ENCODE measurements at regions not wholly inside any gene's neighbourhood (a gene's known extent, or its start where the extent isn't known, plus 50 kb on each side); places are given as distances from the start of the nearest gene placed in this dataset.

- H3K36me3 ChIP-seq (ENCODE audit: control insufficient read depth, insufficient read depth, low read length), result no peaks in the 10 kb centered on the region
- ATAC-seq (no peak), DNase-seq (ENCODE audit: low read depth, low spot score) (no peak)
- no TSS peak for BruUV-seq (replicated peaks)
- no peaks in the 10 kb centered on the region for H3K27me3 ChIP-seq (ENCODE audit: control insufficient read depth, insufficient read depth, low read length)
- intact Hi-C loops (cut with micrococcal nuclease; ENCODE audit: unreplicated experiment) (no loop called here), in situ Hi-C loops (cut with HindIII; ENCODE audit: low pct_unique_long_range_greater_than_20kb, low sequenced_read_pairs) (no loop called here)
- no peaks in the 10 kb centered on the region for H3K4me1 ChIP-seq (ENCODE audit: control insufficient read depth, insufficient read depth, low read length)
- no peak overlapping the region for H3K4me3 ChIP-seq (ENCODE audit: low read depth in 2 of 2, low read length in 2 of 2)
- no peak overlapping the region for H3K27ac ChIP-seq (ENCODE audit: low read length)
- no peaks in the 10 kb centered on the region for H3K9me3 ChIP-seq (ENCODE audit: control insufficient read depth, insufficient read depth, low read depth, low read length)
- CTCF ChIA-PET, result no interaction called here
- POLR2A ChIA-PET, result no interaction called here
- TF ChIP-seq, protein P1, sequence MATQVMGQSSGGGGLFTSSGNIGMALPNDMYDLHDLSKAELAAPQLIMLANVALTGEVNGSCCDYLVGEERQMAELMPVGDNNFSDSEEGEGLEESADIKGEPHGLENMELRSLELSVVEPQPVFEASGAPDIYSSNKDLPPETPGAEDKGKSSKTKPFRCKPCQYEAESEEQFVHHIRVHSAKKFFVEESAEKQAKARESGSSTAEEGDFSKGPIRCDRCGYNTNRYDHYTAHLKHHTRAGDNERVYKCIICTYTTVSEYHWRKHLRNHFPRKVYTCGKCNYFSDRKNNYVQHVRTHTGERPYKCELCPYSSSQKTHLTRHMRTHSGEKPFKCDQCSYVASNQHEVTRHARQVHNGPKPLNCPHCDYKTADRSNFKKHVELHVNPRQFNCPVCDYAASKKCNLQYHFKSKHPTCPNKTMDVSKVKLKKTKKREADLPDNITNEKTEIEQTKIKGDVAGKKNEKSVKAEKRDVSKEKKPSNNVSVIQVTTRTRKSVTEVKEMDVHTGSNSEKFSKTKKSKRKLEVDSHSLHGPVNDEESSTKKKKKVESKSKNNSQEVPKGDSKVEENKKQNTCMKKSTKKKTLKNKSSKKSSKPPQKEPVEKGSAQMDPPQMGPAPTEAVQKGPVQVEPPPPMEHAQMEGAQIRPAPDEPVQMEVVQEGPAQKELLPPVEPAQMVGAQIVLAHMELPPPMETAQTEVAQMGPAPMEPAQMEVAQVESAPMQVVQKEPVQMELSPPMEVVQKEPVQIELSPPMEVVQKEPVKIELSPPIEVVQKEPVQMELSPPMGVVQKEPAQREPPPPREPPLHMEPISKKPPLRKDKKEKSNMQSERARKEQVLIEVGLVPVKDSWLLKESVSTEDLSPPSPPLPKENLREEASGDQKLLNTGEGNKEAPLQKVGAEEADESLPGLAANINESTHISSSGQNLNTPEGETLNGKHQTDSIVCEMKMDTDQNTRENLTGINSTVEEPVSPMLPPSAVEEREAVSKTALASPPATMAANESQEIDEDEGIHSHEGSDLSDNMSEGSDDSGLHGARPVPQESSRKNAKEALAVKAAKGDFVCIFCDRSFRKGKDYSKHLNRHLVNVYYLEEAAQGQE (IDR thresholded peaks at IDR 0.05; ENCODE audit: insufficient read depth in 1 of 2, low read depth in 2 of 2, low read length in 1 of 2), result no peak
- TF ChIP-seq SIN3A (IDR thresholded peaks at IDR 0.05; ENCODE audit: borderline replicate concordance, insufficient read depth, low read depth, low read length), result no peak
- TF ChIP-seq, protein P2, sequence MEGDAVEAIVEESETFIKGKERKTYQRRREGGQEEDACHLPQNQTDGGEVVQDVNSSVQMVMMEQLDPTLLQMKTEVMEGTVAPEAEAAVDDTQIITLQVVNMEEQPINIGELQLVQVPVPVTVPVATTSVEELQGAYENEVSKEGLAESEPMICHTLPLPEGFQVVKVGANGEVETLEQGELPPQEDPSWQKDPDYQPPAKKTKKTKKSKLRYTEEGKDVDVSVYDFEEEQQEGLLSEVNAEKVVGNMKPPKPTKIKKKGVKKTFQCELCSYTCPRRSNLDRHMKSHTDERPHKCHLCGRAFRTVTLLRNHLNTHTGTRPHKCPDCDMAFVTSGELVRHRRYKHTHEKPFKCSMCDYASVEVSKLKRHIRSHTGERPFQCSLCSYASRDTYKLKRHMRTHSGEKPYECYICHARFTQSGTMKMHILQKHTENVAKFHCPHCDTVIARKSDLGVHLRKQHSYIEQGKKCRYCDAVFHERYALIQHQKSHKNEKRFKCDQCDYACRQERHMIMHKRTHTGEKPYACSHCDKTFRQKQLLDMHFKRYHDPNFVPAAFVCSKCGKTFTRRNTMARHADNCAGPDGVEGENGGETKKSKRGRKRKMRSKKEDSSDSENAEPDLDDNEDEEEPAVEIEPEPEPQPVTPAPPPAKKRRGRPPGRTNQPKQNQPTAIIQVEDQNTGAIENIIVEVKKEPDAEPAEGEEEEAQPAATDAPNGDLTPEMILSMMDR (IDR thresholded peaks at IDR 0.05), result no peak
- no peak for TF ChIP-seq POLR2AphosphoS5 (IDR thresholded peaks at IDR 0.05; ENCODE audit: low read depth, low read length)
- TF ChIP-seq TCF7L2 (IDR thresholded peaks at IDR 0.05; ENCODE audit: low read depth, low read length), result no peak
Measured at GRCh38 chr14:83594874-83595273, 1935.1 kb upstream of the FLRT2 start.

GRCh38 chr14:83607682-83608081 lies 1922.3 kb upstream of the FLRT2 start:
- in situ Hi-C loops (cut with HindIII; ENCODE audit: low pct_unique_long_range_greater_than_20kb, low sequenced_read_pairs) (no loop called here), intact Hi-C loops (cut with micrococcal nuclease; ENCODE audit: unreplicated experiment) (no loop called here)
- CTCF ChIA-PET, result no interaction called here
- no peak overlapping the region for H3K27ac ChIP-seq (ENCODE audit: low read length)
- POLR2A ChIA-PET, result no interaction called here
- H3K4me3 ChIP-seq (ENCODE audit: low read depth in 2 of 2, low read length in 2 of 2), result no peak overlapping the region
- no peaks in the 10 kb centered on the region for H3K9me3 ChIP-seq (ENCODE audit: control insufficient read depth, insufficient read depth, low read depth, low read length)
- no peaks in the 10 kb centered on the region for H3K4me1 ChIP-seq (ENCODE audit: control insufficient read depth, insufficient read depth, low read length)
- TF ChIP-seq SIN3A (IDR thresholded peaks at IDR 0.05; ENCODE audit: borderline replicate concordance, insufficient read depth, low read depth, low read length), result no peak
- TF ChIP-seq TCF7L2 (IDR thresholded peaks at IDR 0.05; ENCODE audit: low read depth, low read length), result no peak
- TF ChIP-seq, protein P2 (IDR thresholded peaks at IDR 0.05), result no peak
- no peak for TF ChIP-seq POLR2AphosphoS5 (IDR thresholded peaks at IDR 0.05; ENCODE audit: low read depth, low read length)
- TF ChIP-seq, protein P1 (IDR thresholded peaks at IDR 0.05; ENCODE audit: insufficient read depth in 1 of 2, low read depth in 2 of 2, low read length in 1 of 2), result no peak
- DNase-seq (ENCODE audit: low read depth, low spot score), result no peak
- H3K27me3 ChIP-seq (ENCODE audit: control insufficient read depth, insufficient read depth, low read length), result no peaks in the 10 kb centered on the region
- no TSS peak for BruUV-seq (replicated peaks)
- H3K36me3 ChIP-seq (ENCODE audit: control insufficient read depth, insufficient read depth, low read length), result no peaks in the 10 kb centered on the region
- no peak for ATAC-seq
